Mucosa of gallbladder (tissue), 1 donor: ENCODE measurements at regions not wholly inside any gene's neighbourhood (a gene's known extent, or its start where the extent isn't known, plus 50 kb on each side); places are given as distances from the start of the nearest gene placed in this dataset.
A peak's percentile ranks its signal among the peaks of the same experiment; 100 is the strongest.

Experiments used
- DNase-seq: peaks from one replicate; pipeline ENCODE4 v3.0.0-alpha.2; 2020; ENCODE audit warnings: low spot score
- donor health status: DM: no; HTN: no; CAD: no.

DNA sequence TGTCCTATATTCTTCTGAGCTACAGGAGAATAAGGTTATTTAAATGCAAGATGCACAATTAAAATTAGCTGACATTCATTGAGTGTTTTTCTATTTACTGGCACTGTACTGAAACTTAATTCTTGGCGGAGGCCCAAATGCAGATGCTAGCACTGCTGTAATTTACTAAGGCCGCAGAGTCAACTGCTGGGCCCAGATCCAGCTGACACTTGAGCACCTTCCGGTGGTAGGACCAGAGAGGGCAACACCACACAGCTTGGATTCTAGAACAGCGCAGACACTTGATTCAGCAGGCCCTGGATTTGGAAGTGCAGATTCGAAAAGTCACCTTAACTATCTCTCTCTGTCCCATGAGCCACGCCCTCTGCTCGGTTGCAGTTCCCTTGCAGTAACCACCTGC lies 228.6 kb upstream of the TMEM72 start:
- DNase-seq, result no peak

DNA sequence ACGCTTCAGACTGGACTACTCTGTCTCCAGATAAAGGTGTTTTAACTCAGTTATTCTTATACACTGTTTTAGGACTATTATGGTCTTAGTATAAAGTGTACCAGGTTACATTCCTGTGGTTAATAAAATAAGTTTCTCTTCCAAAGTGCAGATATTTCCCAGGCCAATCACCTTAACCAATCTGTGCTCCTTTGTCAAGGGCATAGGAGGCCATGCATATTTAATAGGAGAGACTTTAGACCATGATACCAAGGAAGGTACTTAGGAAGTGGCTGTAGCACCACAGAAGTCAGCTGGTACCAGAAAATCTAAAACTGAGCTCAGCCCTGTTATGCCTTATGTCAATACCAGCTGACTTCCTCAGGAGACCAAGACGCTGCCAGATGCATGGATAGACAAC lies 226.5 kb upstream of the TMEM72 start:
- DNase-seq, result no peak

GRCh38 chr10:44685220-44685619 lies 225.9 kb upstream of the TMEM72 start:
- DNase-seq, result no peak

DNA sequence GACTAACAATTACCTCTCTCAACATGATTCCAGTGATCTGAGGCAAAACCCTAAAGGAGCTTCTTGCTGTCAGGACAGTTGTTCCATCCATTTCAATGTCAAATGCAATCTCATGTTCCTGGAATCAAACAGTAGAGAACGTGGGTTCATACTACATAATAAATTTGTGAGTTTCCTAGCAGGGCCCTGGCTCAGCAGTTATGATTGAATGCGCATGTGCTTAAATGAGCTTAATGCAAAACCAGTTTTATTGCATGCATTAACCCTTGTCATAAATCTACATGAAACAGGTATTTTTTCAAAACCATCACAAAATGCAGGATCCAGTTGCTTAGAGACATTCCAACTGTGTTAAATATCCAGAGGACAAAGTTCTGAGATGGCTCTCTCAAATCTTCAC lies 225.4 kb upstream of the TMEM72 start:
- no peak for DNase-seq

DNA sequence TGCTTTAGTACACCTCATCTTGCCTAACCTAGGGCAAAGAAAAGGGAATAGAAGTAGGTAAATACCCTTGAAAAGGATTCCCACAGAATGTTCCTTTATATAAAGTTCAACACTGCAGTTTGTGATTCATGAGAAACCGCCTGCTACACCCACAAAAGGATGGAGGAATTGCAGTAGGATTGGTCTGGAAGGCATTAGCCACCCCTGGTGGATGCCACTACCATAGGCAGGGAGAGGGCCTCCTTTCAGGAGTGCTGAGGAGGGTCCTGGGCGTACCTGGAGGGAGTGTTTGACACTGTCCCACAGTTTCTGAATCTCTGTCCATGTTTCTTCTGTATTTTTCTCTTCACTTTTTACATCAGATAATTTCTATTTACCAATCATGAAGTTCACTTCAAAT lies 221.8 kb upstream of the TMEM72 start:
- no peak for DNase-seq

- DNase-seq, result peak; percentile 30
These were observed 214.6 kb upstream of the TMEM72 start for GRCh38 chr10:44696496-44696895.

DNA sequence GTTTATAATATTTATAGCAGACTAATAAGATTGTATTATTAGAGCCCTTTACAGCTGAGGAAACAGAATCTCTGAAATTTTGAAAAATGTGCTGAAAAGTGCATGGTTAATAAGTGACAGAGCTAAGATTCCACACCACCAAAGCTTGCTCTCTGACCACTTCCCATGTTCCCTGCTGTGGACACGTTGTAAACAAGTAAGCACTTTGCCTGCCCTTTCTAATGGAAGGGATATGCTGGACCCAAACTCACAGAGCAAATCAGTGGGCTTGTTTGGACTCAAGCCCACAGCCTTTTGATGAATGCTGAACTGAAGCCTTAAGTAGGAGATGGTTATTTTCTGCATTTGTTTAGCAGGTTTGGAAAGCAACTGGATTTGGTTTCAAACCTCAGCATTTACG lies 214.0 kb upstream of the TMEM72 start:
- DNase-seq, result no peak

GRCh38 chr10:44702531-44702930 lies 208.6 kb upstream of the TMEM72 start:
- DNase-seq, result no peak

GRCh38 chr10:44703241-44704155 lies 207.6 kb upstream of the TMEM72 start:
- no peak for DNase-seq

DNA sequence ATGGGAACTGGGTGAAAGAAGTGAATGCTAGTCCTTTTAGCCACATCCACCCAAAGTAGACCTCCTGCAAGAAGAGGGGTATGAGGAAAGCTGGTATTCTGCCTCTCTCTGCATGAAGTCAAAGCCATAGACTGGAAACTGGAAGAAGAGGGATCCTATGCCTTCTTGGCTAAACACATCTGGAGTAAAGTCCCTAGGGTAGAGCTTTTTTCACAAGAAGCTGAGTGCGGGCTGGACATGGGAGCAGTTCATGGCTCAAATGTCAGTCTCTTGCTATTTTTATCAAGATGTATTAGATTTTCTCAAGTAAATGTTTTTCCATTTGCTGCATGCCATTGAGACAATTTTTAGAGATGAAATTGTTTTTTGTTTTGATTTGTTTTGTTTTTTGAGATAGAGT lies 206.5 kb upstream of the TMEM72 start:
- DNase-seq, result no peak

DNA sequence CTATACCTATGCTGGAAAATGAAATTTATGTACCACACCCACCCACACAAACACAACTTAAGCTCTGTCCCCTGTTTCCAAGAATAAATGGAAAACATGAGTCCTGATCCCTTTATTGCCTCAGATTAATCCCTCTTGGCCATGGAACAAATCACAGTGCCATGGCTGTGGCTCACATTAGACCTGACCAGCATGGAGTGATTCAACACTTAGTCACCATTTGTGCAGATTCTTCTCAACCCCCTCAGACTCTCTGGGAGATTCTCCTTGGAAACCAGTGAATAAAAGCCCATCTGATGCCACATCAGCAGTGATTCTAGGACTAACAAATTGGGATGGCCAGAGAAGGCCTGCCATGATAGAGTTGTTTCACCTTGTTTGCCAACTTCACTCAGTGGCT lies 204.4 kb upstream of the TMEM72 start:
- DNase-seq, result no peak

DNA sequence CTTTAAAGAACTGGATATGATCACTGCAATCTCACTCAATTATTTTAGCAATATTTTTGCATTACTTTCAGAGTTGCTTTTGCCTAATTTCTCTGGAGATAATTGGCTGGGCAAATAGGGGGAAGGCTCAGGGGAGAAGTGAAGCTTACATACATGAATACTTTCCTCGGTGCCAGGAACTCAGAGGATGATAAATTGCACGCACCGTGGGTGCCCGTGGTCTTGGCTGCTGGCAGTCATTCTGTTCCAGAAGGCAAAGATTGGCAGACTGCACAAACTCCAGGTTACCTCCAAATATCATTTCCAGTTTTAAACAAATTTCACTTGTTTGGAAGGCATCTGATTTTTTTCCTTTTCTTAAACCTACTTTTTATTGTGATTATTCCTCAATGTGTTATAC lies 197.8 kb upstream of the TMEM72 start:
- DNase-seq, result no peak

DNA sequence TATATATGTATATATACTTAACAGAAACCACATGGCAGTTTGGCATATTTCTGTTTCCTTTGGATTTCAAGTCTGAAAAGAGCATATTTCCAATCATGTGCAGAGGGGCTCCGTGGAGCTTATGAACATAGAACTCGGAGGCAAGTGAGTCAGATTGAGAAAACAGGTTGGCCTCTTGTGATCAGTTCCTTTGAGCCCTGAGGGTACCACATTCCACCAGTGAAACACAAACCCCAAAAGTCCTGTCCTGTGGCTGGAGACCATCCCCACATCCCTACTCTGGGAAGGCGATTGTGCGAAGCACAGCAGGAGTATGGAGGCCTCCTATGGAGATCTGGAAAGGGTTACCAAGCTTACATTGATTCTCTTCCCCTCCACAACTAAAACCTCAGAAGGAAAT lies 196.7 kb upstream of the TMEM72 start:
- DNase-seq, result no peak

GRCh38 chr10:44715136-44715535 lies 196.0 kb upstream of the TMEM72 start:
- DNase-seq, result no peak

DNA sequence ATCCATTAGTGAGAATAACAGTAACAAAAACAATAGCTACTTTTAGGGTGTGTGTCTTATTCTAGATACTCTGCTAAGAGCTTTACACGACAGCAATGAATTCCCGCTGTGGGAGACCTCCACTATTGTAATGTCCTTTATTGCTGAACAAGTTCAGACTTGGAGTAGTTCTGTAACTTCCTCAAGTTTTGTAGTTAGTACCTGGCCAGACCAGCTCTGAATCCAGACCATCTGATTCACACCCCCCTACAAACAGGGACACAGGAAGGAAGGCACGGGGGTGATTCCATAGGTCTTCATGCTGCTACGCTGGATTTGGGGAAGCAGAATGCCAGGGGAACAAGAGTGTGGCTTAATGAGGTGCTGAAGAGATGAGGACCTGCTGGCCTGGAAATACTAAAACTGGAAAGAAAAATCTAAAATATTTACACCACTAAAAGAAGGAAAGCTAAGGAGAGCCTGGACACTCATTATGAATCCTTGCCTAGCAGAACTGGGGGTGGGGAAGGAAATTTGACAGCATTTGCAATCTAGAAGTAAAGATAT lies 194.6 kb upstream of the TMEM72 start:
- no peak for DNase-seq

DNA sequence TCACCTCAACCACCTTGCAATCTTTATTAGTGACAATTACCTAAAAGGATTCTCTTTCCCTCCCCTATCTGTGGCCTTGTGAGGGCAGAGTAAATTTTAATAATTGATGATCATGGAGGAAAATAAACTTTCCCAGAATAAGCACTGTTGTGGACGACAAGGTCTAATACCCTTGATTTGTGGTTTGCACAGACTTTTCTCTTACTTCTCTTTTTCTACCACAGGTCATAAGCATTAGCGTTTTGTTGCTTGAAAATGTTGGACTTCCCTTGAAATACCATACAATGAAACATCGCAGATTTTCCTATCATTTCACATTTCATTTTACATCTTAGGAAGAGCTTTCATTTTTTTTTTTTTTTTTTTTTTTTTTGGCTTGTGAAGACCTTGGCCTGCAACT lies 188.1 kb upstream of the TMEM72 start:
- no peak for DNase-seq

DNA sequence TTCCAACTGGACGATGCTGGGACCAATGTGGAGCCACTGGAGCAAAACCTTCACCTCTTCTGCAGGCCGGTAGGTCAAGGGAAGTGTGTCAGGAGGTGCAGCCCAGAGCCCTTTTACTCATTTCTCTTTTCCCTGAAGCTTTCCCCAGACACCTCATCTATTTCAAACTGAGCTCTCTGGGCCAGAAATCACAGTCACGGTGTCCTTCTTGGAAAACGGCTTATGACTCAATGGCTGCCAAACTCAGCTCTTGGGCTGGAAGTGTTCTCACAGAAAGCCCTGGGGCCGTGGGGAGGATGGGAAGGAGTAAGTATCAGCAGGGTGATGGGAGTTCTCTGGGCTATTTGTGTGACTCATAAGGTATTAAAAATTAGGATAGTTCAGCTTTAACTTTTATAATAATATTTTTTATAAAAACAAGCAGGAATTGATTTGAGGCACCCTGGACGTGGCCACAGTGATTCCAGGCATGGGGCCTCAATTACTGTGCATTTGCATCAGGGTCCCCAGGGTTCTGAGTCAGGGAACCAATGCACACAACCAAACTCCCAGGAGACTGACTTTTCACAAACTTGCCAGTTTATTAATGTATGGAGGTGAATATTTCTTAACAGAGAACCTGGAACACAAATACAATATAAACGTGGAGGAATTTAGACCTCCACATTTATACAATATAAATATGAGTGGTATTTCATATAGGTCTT lies 187.4 kb upstream of the TMEM72 start:
- DNase-seq, result no peak

GRCh38 chr10:44724415-44725174 lies 186.5 kb upstream of the TMEM72 start:
- no peak for DNase-seq

DNA sequence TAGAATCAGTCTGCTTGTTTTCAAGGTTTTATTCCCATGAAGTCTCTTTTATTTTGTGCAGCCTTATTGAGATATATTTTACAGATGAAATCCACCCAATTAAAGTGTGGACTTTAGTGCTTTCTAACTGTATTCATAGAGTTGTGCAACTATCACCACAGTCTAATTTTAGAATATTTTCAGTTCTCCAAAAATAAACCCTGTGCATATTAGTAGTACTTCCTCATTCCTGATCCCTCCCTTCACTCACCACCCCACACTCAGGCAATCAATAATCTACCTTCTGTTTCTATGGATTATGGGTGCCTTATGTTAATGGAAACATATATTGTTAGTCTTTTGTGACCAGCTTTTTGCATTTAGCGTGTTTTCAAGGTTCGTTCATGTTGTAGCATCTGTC lies 185.7 kb upstream of the TMEM72 start:
- DNase-seq, result no peak

DNA sequence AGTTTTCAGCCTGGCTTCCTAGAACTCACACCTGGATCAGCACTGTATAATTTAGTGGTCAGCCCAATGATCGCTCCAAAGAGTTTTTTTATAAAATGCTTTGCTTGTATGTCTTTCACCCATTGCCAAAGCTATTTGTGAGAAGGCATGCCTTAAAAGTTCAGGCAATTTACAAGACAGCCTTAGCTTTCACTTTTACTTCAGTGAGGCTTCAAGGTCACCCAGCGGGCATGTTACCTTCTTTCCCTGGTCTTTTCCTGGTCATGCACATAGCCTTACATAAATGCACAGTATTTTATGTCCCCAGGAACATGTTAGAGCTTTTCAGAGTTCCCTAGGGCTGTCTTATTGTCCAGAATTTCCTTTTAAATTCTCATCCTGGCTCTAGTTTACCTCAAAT lies 179.9 kb upstream of the TMEM72 start:
- no peak for DNase-seq

- DNase-seq, result peak; percentile 23
These were observed 177.3 kb upstream of the TMEM72 start for GRCh38 chr10:44733501-44734488.
